ENCODE measurements at regions not wholly inside any gene's neighbourhood (a gene's known extent, or its start where the extent isn't known, plus 50 kb on each side); places are given as distances from the start of the nearest gene placed in this dataset.

DNA sequence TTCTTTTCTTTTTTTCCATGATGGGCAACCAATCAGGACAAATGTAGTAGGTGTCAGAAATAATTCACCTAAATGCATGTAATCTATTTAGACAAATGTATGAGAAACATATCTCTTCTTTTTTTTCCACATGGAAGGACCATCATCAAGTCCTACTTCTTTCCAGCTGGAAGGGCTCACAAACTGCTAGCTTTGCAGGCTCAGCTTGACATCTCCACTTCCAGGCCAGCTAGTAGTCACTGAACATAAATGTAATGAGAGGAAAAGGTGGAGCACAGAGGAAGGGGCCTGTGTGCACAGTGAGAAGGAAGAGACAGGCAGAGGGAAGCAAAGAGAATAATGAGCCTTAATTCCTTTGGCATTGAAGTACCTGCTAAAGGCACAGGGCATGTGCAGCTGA lies 504.9 kb downstream of the MCTP2 start:
- 0 out of 2 replicates have a peak overlapping the region, but pooled peaks have one; percentile 44 for H2AFZ ChIP-seq (ENCODE audit: low read length)
- no peak overlapping the region for H2BK120ac ChIP-seq (replicated peaks; ENCODE audit: low read depth, low read length)
- H3K23me2 ChIP-seq (ENCODE audit: low read depth, low read length): no peaks in the 10 kb centered on the region
- POLR2A ChIA-PET (ENCODE audit: partially characterized antibody): no interaction called here
- H3K27me3 ChIP-seq (replicated peaks in 1 of 4; ENCODE audit: control insufficient read depth in 3 of 4, extremely low read depth in 1 of 4, insufficient read depth in 3 of 4, low read length in 3 of 4): no peaks in the 10 kb centered on the region
- H3K79me2 ChIP-seq (ENCODE audit: control insufficient read depth in 1 of 2, insufficient read depth in 2 of 2, low read length in 2 of 2): no peaks in the 10 kb centered on the region
- no peak overlapping the region for H3K18ac ChIP-seq (ENCODE audit: extremely low read depth, low read length)
- no peaks in the 10 kb centered on the region for H3K79me1 ChIP-seq (ENCODE audit: low read depth, low read length)
- no peaks in the 10 kb centered on the region for H3K36me3 ChIP-seq (ENCODE audit: control insufficient read depth in 2 of 4, insufficient read depth in 4 of 4, low read length in 3 of 4)
- H4K8ac ChIP-seq (ENCODE audit: extremely low read depth, insufficient read depth, low read length): no peak overlapping the region
- FAIRE-seq: no peak
- no peak overlapping the region for H2BK15ac ChIP-seq (ENCODE audit: low read length)
- H2AK5ac ChIP-seq (ENCODE audit: low read depth, low read length): no peak overlapping the region
- H4K20me1 ChIP-seq (replicated peaks in 1 of 2; ENCODE audit: control insufficient read depth in 1 of 2, insufficient read depth in 2 of 2, low read length in 2 of 2): no peaks in the 10 kb centered on the region
- H3K56ac ChIP-seq (replicated peaks; ENCODE audit: insufficient read length, low read depth, low read length): no peak overlapping the region
- no peak overlapping the region for H2BK12ac ChIP-seq (ENCODE audit: low read depth, low read length)
- no peaks in the 10 kb centered on the region for H3K4me1 ChIP-seq (replicated peaks in 1 of 4; ENCODE audit: control insufficient read depth in 3 of 4, insufficient read depth in 4 of 4, low read length in 3 of 4)
- H3K4me2 ChIP-seq (ENCODE audit: insufficient read depth in 1 of 2, low read depth in 2 of 2, low read length in 2 of 2): no peak overlapping the region
- no peak overlapping the region for H3K4me3 ChIP-seq (ENCODE audit: extremely low read depth in 1 of 4, insufficient read depth in 2 of 4, low read depth in 3 of 4, low read length in 4 of 4)
- no peaks in the 10 kb centered on the region for H3K9me3 ChIP-seq (ENCODE audit: insufficient read depth in 2 of 2, low read depth in 1 of 2, low read length in 1 of 2)
- no peak overlapping the region; a peak in 1 of 7 replicates for H3K9ac ChIP-seq (replicated peaks in 1 of 4; ENCODE audit: extremely low read depth in 1 of 4, low read depth in 3 of 4, low read length in 3 of 4)
- H3K23ac ChIP-seq (ENCODE audit: insufficient read length): no peak overlapping the region
- no peak overlapping the region for H4K5ac ChIP-seq (ENCODE audit: insufficient read length, low read depth, low read length)
- CTCF ChIA-PET (ENCODE audit: partially characterized antibody): no interaction called here
- H3K14ac ChIP-seq (ENCODE audit: insufficient read length): no peak overlapping the region
- no peak overlapping the region for H2BK5ac ChIP-seq (ENCODE audit: low read depth, low read length)
- no peak overlapping the region for H3K27ac ChIP-seq (ENCODE audit: low read depth, low read length)
- DNase-seq (ENCODE audit: low read depth in 1 of 2, low spot score in 2 of 2): no peak
- no peak overlapping the region for H4K91ac ChIP-seq (replicated peaks; ENCODE audit: insufficient read length, low read length)
- H2BK20ac ChIP-seq (ENCODE audit: low read length): no peak overlapping the region
- no peak overlapping the region for H3K4ac ChIP-seq (replicated peaks; ENCODE audit: insufficient read length, low read depth, low read length)
- TF ChIP-seq, protein P1, sequence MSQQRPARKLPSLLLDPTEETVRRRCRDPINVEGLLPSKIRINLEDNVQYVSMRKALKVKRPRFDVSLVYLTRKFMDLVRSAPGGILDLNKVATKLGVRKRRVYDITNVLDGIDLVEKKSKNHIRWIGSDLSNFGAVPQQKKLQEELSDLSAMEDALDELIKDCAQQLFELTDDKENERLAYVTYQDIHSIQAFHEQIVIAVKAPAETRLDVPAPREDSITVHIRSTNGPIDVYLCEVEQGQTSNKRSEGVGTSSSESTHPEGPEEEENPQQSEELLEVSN (IDR thresholded peaks at IDR 0.05): no peak
- no peak for TF ChIP-seq KDM1A (IDR thresholded peaks at IDR 0.05; ENCODE audit: borderline replicate concordance, low read length)
- TF ChIP-seq YY1 (IDR thresholded peaks at IDR 0.05; ENCODE audit: low read depth, low read length): no peak
- TF ChIP-seq POLR2A (IDR thresholded peaks at IDR 0.05; ENCODE audit: control extremely low read depth in 1 of 2, low read depth in 2 of 2, low read length in 2 of 2): no peak
- TF ChIP-seq NANOG (IDR thresholded peaks at IDR 0.05; ENCODE audit: insufficient read depth, low read depth, low read length, poor library complexity, severe bottlenecking): no peak
- TF ChIP-seq, protein P2, sequence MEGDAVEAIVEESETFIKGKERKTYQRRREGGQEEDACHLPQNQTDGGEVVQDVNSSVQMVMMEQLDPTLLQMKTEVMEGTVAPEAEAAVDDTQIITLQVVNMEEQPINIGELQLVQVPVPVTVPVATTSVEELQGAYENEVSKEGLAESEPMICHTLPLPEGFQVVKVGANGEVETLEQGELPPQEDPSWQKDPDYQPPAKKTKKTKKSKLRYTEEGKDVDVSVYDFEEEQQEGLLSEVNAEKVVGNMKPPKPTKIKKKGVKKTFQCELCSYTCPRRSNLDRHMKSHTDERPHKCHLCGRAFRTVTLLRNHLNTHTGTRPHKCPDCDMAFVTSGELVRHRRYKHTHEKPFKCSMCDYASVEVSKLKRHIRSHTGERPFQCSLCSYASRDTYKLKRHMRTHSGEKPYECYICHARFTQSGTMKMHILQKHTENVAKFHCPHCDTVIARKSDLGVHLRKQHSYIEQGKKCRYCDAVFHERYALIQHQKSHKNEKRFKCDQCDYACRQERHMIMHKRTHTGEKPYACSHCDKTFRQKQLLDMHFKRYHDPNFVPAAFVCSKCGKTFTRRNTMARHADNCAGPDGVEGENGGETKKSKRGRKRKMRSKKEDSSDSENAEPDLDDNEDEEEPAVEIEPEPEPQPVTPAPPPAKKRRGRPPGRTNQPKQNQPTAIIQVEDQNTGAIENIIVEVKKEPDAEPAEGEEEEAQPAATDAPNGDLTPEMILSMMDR (IDR thresholded peaks at IDR 0.05; ENCODE audit: control extremely low read depth in 1 of 3, insufficient read depth in 1 of 3, low read depth in 1 of 3, low read length in 3 of 3): no peak
- TF ChIP-seq SIN3A (conservative IDR thresholded peaks at IDR 0.05 in 1 of 2, IDR thresholded peaks at IDR 0.05 in 1 of 2; ENCODE audit: low read depth in 1 of 2, low read length in 2 of 2): no peak
- no peak for TF ChIP-seq CBX5 (IDR thresholded peaks at IDR 0.05; ENCODE audit: low read depth, low read length)
- TF ChIP-seq EGR1 (IDR thresholded peaks at IDR 0.05; ENCODE audit: borderline replicate concordance, low read depth, low read length): no peak
- TF ChIP-seq CREB1 (IDR thresholded peaks at IDR 0.05): no peak
- TF ChIP-seq SP4 (IDR thresholded peaks at IDR 0.05; ENCODE audit: low read length): no peak
- TF ChIP-seq RNF2 (IDR thresholded peaks at IDR 0.05; ENCODE audit: borderline replicate concordance, low read depth, low read length, missing control alignments, poor library complexity, severe bottlenecking): no peak
- no peak for TF ChIP-seq GABPA (IDR thresholded peaks at IDR 0.05; ENCODE audit: borderline replicate concordance, insufficient read depth, low read length)

Measured in H1 (cell line).